ENCODE measurements at regions not wholly inside any gene's neighbourhood (a gene's known extent, or its start where the extent isn't known, plus 50 kb on each side); places are given as distances from the start of the nearest gene placed in this dataset.

DNA sequence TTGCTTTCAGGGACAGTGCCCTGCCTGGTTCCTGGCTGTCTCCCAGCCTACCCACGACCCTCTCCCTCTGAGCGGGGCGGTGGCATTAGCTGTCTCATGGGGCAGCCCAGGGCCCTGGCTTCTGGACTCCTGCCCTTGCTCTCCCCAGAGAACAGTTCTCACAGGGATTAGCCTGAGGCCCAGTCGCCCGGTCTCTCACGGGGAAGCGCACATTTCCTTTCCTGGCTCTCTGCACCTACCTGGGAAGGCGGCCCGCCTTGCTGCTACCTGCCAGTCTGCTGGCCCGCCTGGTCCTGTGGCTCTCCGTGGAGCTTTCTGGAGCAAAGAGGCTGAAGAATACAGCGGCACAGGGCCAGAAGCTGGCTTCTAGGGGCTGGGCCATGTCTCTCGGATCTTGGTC lies 128.4 kb downstream of the FHDC1 start:
- DNase-seq (ENCODE audit: extremely low spot score), result no peak
- POLR2A ChIA-PET, result no interaction called here
- CTCF ChIA-PET, result interaction anchor here (1.5 to 1.7 kb wide), 2 partner anchors 10 to 21 kb away, joined by 4 to 6 read pairs; no protein-coding TSS in a partner anchor
- TF ChIP-seq, protein P1, sequence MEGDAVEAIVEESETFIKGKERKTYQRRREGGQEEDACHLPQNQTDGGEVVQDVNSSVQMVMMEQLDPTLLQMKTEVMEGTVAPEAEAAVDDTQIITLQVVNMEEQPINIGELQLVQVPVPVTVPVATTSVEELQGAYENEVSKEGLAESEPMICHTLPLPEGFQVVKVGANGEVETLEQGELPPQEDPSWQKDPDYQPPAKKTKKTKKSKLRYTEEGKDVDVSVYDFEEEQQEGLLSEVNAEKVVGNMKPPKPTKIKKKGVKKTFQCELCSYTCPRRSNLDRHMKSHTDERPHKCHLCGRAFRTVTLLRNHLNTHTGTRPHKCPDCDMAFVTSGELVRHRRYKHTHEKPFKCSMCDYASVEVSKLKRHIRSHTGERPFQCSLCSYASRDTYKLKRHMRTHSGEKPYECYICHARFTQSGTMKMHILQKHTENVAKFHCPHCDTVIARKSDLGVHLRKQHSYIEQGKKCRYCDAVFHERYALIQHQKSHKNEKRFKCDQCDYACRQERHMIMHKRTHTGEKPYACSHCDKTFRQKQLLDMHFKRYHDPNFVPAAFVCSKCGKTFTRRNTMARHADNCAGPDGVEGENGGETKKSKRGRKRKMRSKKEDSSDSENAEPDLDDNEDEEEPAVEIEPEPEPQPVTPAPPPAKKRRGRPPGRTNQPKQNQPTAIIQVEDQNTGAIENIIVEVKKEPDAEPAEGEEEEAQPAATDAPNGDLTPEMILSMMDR (IDR thresholded peaks at IDR 0.05; ENCODE audit: control extremely low read depth, extremely low read depth, low read depth, missing control alignments), result no peak

- TF ChIP-seq, protein P1 (IDR thresholded peaks at IDR 0.05; ENCODE audit: control extremely low read depth, extremely low read depth, low read depth, missing control alignments), result no peak
- DNase-seq (ENCODE audit: extremely low spot score), result no peak
- ChIA-PET POLR2A (no interaction called here), CTCF (interaction anchor here (1.5 to 1.7 kb wide), 2 partner anchors 10 to 20 kb away, joined by 4 to 6 read pairs; no protein-coding TSS in a partner anchor)
Measured at GRCh38 chr4:153065276-153065675, 129.2 kb downstream of the FHDC1 start.

GRCh38 chr4:153067376-153067775 lies 131.3 kb downstream of the FHDC1 start:
- no peak for DNase-seq (ENCODE audit: extremely low spot score)
- TF ChIP-seq, protein P1 (IDR thresholded peaks at IDR 0.05; ENCODE audit: control extremely low read depth, extremely low read depth, low read depth, missing control alignments), result no peak
- CTCF ChIA-PET, result no interaction called here
- POLR2A ChIA-PET, result no interaction called here

- TF ChIP-seq, protein P1 (IDR thresholded peaks at IDR 0.05; ENCODE audit: control extremely low read depth, extremely low read depth, low read depth, missing control alignments), result no peak
- ChIA-PET POLR2A (no interaction called here), CTCF (no interaction called here)
- no peak for DNase-seq (ENCODE audit: extremely low spot score)
Measured at GRCh38 chr4:153068751-153069150, 132.6 kb downstream of the FHDC1 start.

GRCh38 chr4:153071958-153072598 lies 132.2 kb upstream of the TRIM2 start:
- DNase-seq (ENCODE audit: extremely low spot score), result no peak
- TF ChIP-seq, protein P1 (IDR thresholded peaks at IDR 0.05; ENCODE audit: control extremely low read depth, extremely low read depth, low read depth, missing control alignments), result no peak
- ChIA-PET CTCF (no interaction called here), POLR2A (no interaction called here)

DNA sequence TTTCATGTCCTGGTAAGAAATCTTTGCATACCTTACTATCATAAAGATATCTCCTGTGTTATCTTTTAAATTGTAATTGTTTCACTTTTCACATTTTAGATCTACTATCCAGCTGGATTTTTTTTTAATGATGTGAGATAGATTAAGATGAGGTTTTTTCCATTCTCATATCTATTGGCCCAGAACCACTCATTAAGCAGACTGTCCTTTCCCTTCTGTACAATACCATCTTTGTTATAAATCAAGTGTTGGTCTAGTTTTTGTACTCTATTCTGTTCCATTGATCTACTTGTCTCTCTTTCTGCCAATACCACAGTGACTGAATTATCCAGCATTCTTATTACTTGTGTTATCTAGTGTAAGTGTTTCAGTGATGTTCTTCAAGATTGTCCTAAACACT lies 131.6 kb upstream of the TRIM2 start:
- ChIA-PET CTCF (no interaction called here), POLR2A (no interaction called here)
- DNase-seq (ENCODE audit: extremely low spot score), result no peak
- TF ChIP-seq, protein P1 (IDR thresholded peaks at IDR 0.05; ENCODE audit: control extremely low read depth, extremely low read depth, low read depth, missing control alignments), result no peak

All from GM10248 (cell line).